GM23338 (cell line): ENCODE measurements at regions not wholly inside any gene's neighbourhood (a gene's known extent, or its start where the extent isn't known, plus 50 kb on each side); places are given as distances from the start of the nearest gene placed in this dataset.

Experiments used
- ATAC-seq: fragments of 200-7000 bp; cut with Tn5 transposase; 3 replicates; pipeline ENCODE4 v1.9.1; 2020
- DNase-seq: peaks from one replicate; pipeline ENCODE4 v3.0.0-alpha.2; 2015; ENCODE audit warnings: low spot score
- H2AFZ ChIP-seq: fragments of 200-600 bp; sonication (generic); 2 replicates; pipeline ENCODE4 v1.8.0; 2016; ENCODE audit warnings: antibody characterized with exemption, mild to moderate bottlenecking, moderate library complexity
- H3F3A ChIP-seq: fragments of 200-600 bp; sonication (generic); replicated peaks from 2 replicates; pipeline ENCODE4 v1.8.0; 2017; ENCODE audit warnings: antibody characterized with exemption, mixed run types, low read depth
- H3K27ac ChIP-seq: fragments of 200-600 bp; sonication (generic); 2 replicates; pipeline ENCODE4 v1.6.1; 2016; ENCODE audit warnings: low read depth
- H3K27me3 ChIP-seq: fragments of 200-600 bp; sonication (generic); 2 replicates; pipeline ENCODE4 v1.8.0; 2016; ENCODE audit warnings: mild to moderate bottlenecking, mixed run types, moderate library complexity; ENCODE audit not compliant: insufficient read depth
- H3K36me3 ChIP-seq: fragments of 200-600 bp; sonication (generic); 2 replicates; pipeline ENCODE4 v1.8.0; 2016; ENCODE audit warnings: mild to moderate bottlenecking; ENCODE audit not compliant: insufficient read depth
- H3K4me1 ChIP-seq: fragments of 200-600 bp; sonication (generic); 2 replicates; pipeline ENCODE4 v1.8.0; 2016; ENCODE audit warnings: mild to moderate bottlenecking, moderate library complexity; ENCODE audit not compliant: insufficient read depth
- H3K4me2 ChIP-seq: fragments of 200-600 bp; sonication (generic); 2 replicates; pipeline ENCODE4 v1.7.1; 2017; ENCODE audit warnings: mixed run types
- H3K4me3 ChIP-seq: fragments of 200-600 bp; sonication (generic); 2 replicates; pipeline ENCODE4 v1.6.1; 2016; ENCODE audit warnings: mixed run types
- H3K79me2 ChIP-seq: fragments of 200-600 bp; sonication (generic); replicated peaks from 2 replicates; pipeline ENCODE4 v1.8.0; 2017; ENCODE audit warnings: mild to moderate bottlenecking; ENCODE audit not compliant: insufficient read depth
- H3K9me2 ChIP-seq: fragments of 200-600 bp; sonication (generic); 2 replicates; pipeline ENCODE4 v1.8.0; 2017; ENCODE audit not compliant: insufficient read depth
- H4K20me1 ChIP-seq: fragments of 200-600 bp; sonication (generic); replicated peaks from 2 replicates; pipeline ENCODE4 v1.8.0; 2017; ENCODE audit warnings: mild to moderate bottlenecking; ENCODE audit not compliant: insufficient read depth
- H3K27ac Mint-ChIP-seq: 2 replicates; pipeline ENCODE4 v1.8.0; 2020; ENCODE audit warnings: inconsistent platforms, mild to moderate bottlenecking, moderate library complexity, mixed read lengths
- H3K27me3 Mint-ChIP-seq: 3 replicates; pipeline ENCODE4 v1.8.0; 2022; ENCODE audit warnings: low read depth, mild to moderate bottlenecking, moderate library complexity, mixed read lengths, inconsistent platforms; ENCODE audit not compliant: insufficient read depth, poor library complexity
- H3K36me3 Mint-ChIP-seq: 3 replicates; pipeline ENCODE4 v1.8.0; 2021; ENCODE audit warnings: low read depth, mild to moderate bottlenecking, inconsistent platforms, moderate library complexity, mixed read lengths
- H3K4me1 Mint-ChIP-seq: 3 replicates; pipeline ENCODE4 v1.8.0; 2020; ENCODE audit warnings: mild to moderate bottlenecking, inconsistent platforms, mixed read lengths
- H3K4me3 Mint-ChIP-seq: 3 replicates; pipeline ENCODE4 v1.8.0; 2021; ENCODE audit warnings: moderate library complexity, mild to moderate bottlenecking, inconsistent platforms, mixed read lengths
- H3K9me3 Mint-ChIP-seq: 3 replicates; pipeline ENCODE4 v1.8.0; 2020; ENCODE audit warnings: moderate library complexity, mild to moderate bottlenecking, inconsistent platforms, mixed read lengths
- CTCF ChIP-seq, 2 experiments: fragments of 200-600 bp in 1 of 2; sonication (generic) in 1 of 2; conservative IDR thresholded peaks; 2 replicates each; pipeline versions ENCODE4 v1.5.1 to v1.6.1; 2016 to 2017; ENCODE audit warnings: antibody characterized with exemption in 2 of 2, low read depth in 2 of 2, mild to moderate bottlenecking in 2 of 2, moderate library complexity in 1 of 2
- EZH2phosphoT487 ChIP-seq: fragments of 200-600 bp; sonication (generic); IDR thresholded peaks from one replicate; pipeline ENCODE4 v1.8.1; 2018; ENCODE audit warnings: antibody characterized with exemption; ENCODE audit not compliant: unreplicated experiment
- NANOG ChIP-seq: IDR thresholded peaks from 2 replicates; pipeline ENCODE4 v1.6.1; 2016; ENCODE audit warnings: antibody characterized with exemption, borderline replicate concordance
- STAT1 ChIP-seq: IDR thresholded peaks from one replicate; pipeline ENCODE4 v1.6.1; 2016; ENCODE audit warnings: antibody characterized with exemption; ENCODE audit not compliant: unreplicated experiment
- ZNF114 ChIP-seq: fragments of 250-450 bp; sonication (Bioruptor Pico); IDR thresholded peaks from 2 replicates; pipeline ENCODE4 v1.5.0; 2020; ENCODE audit warnings: mild to moderate bottlenecking, moderate library complexity
- ZNF331 ChIP-seq: fragments of 250-450 bp; sonication (Bioruptor Pico); IDR thresholded peaks from 2 replicates; pipeline ENCODE4 v1.5.0; 2020; ENCODE audit warnings: low read depth, mild to moderate bottlenecking, moderate library complexity
- ZNF462 ChIP-seq: fragments of 250-450 bp; sonication (Bioruptor Pico); IDR thresholded peaks from 2 replicates; pipeline ENCODE4 v1.5.0; 2020; ENCODE audit warnings: mild to moderate bottlenecking, moderate library complexity

- DNase-seq: no peak
- H3K27me3 Mint-ChIP-seq: peaks cover 8% of the 10 kb centered on the region
- H3K4me3 Mint-ChIP-seq: no peak overlapping the region
These were observed 275.2 kb downstream of the MSX2 start for GRCh38 chr5:174999581-174999980.

GRCh38 chr5:174998131-174998730, 273.8 kb downstream of the MSX2 start:
- Mint-ChIP-seq H3K27me3 (peaks cover 2% of the 10 kb centered on the region), H3K27ac (no peak overlapping the region), H3K9me3 (peaks cover 19% of the 10 kb centered on the region), H3K4me3 (no peak overlapping the region), H3K4me1 (no peaks in the 10 kb centered on the region), H3K36me3 (peaks cover 10% of the 10 kb centered on the region; the same call in 2 of the 3 replicates)
- H3K27me3 ChIP-seq: no peaks in the 10 kb centered on the region
- no peaks in the 10 kb centered on the region for H3F3A ChIP-seq
- TF ChIP-seq ZNF331 (CRISPR knock-in tag): peak; percentile 88
- TF ChIP-seq NANOG: no peak
- no peak for TF ChIP-seq EZH2phosphoT487
- TF ChIP-seq ZNF462 (CRISPR knock-in tag): no peak
- no peak for TF ChIP-seq ZNF114
- no peaks in the 10 kb centered on the region for H4K20me1 ChIP-seq
- H3K27ac ChIP-seq: no peak overlapping the region
- no peak overlapping the region for H3K4me3 ChIP-seq
- no peak for ATAC-seq
- H3K9me2 ChIP-seq: no peaks in the 10 kb centered on the region
- no peak overlapping the region for H3K4me2 ChIP-seq
- H3K4me1 ChIP-seq: no peaks in the 10 kb centered on the region
- no peaks in the 10 kb centered on the region for H3K79me2 ChIP-seq
- H2AFZ ChIP-seq: no peak overlapping the region
- no peak for DNase-seq
- H3K36me3 ChIP-seq: no peaks in the 10 kb centered on the region

More at GRCh38 chr5:174999581-174999980, 275.2 kb downstream of the MSX2 start:
- Histone ChIP-seq H3K4me1 (no peaks in the 10 kb centered on the region), H3F3A (no peaks in the 10 kb centered on the region), H3K4me2 (no peak overlapping the region), H2AFZ (peak overlapping the region; percentile 18; the same call in 1 of the 2 replicates), H3K36me3 (no peaks in the 10 kb centered on the region), H3K79me2 (no peaks in the 10 kb centered on the region), H3K27me3 (no peaks in the 10 kb centered on the region), H3K9me2 (no peaks in the 10 kb centered on the region), H3K27ac (no peak overlapping the region), H3K4me3 (no peak overlapping the region), H4K20me1 (no peaks in the 10 kb centered on the region)
- ATAC-seq: no peak
- peaks cover 10% of the 10 kb centered on the region; the same call in 2 of the 3 replicates for H3K36me3 Mint-ChIP-seq
- H3K9me3 Mint-ChIP-seq: peaks cover 22% of the 10 kb centered on the region
- H3K4me1 Mint-ChIP-seq: no peaks in the 10 kb centered on the region; the same call in 2 of the 3 replicates
- 0 out of 4 replicates have a peak, but pooled peaks of 1 of the 2 experiments have one; percentile 11 for TF ChIP-seq CTCF (conservative IDR thresholded peaks at IDR 0.05; ENCODE audit: low read depth in 2 of 2)
- no peak for TF ChIP-seq STAT1
- H3K27ac Mint-ChIP-seq: no peak overlapping the region
